Thyroid gland (tissue), 4 donors: ENCODE measurements at regions not wholly inside any gene's neighbourhood (a gene's known extent, or its start where the extent isn't known, plus 50 kb on each side); places are given as distances from the start of the nearest gene placed in this dataset.
A peak's percentile ranks its signal among the peaks of the same experiment; 100 is the strongest.

ENCODE experiments used
- DNase-seq, 2 donors: peaks; one replicate each; pipeline ENCODE4 v3.0.0-alpha.2; 2019
- H3K27ac ChIP-seq, 3 donors: fragments of 200-600 bp; sonication (generic); 1 replicate in 2 of 3; 2 replicates in 1 of 3; pipeline ENCODE4 v1.5.1; 2016 to 2019; ENCODE audit warnings: mild to moderate bottlenecking in 1 of 3, moderate library complexity in 1 of 3
- H3K27me3 ChIP-seq: fragments of 200-600 bp; sonication (generic); one replicate; pipeline ENCODE4 v1.5.1; 2019
- H3K36me3 ChIP-seq, 2 donors: fragments of 200-600 bp; sonication (generic); one replicate each; pipeline ENCODE4 v1.5.1; 2016 to 2019
- H3K4me1 ChIP-seq, 2 donors: fragments of 200-600 bp; sonication (generic); one replicate each; pipeline ENCODE4 v1.5.1; 2017 to 2019
- H3K4me3 ChIP-seq, 3 donors: fragments of 200-600 bp; sonication (generic); replicated peaks in 1 of 3; 1 replicate in 2 of 3; 2 replicates in 1 of 3; pipeline ENCODE4 v1.5.1; 2016; ENCODE audit warnings: mild to moderate bottlenecking in 1 of 3
- H3K9me3 ChIP-seq: fragments of 200-600 bp; sonication (generic); one replicate; pipeline ENCODE4 v1.5.1; 2017
- CTCF ChIP-seq, 6 experiments: fragments of 200-600 bp in 3 of 6; fragments of 450-650 bp in 3 of 6; sonication (generic) in 3 of 6; IDR thresholded peaks; one replicate each; pipeline ENCODE4 v1.5.1; 2016 to 2019; ENCODE audit warnings: antibody characterized with exemption in 6 of 6, mild to moderate bottlenecking in 2 of 6, inconsistent platforms in 1 of 6, moderate library complexity in 1 of 6
- POLR2A ChIP-seq, 2 donors: fragments of 450-650 bp; IDR thresholded peaks; one replicate each; pipeline ENCODE4 v1.6.1; 2017; ENCODE audit warnings: antibody characterized with exemption in 2 of 2, mild to moderate bottlenecking in 2 of 2, moderate library complexity in 1 of 2
- WGBS, 2 donors: methylation state at CpG; one replicate each; pipeline ENCODE4 v1.1.5; 2017; 5-methylcytosine and 5-hydroxymethylcytosine counted together
- intact Hi-C: fragments of 100-400 bp; cut with DNase I; formaldehyde crosslinking; loops from one replicate; pipeline ENCODE4 v1.15.1; 2023

- intact Hi-C loops: no loop called here
- Histone ChIP-seq H3K4me1 (peaks cover 23 to 32% of the 10 kb centered on the region in 2 donors), H3K27me3 (no peaks in the 10 kb centered on the region), H3K4me3 (no peak overlapping the region), H3K36me3 (no peaks in the 10 kb centered on the region), H3K9me3 (no peaks in the 10 kb centered on the region), H3K27ac (peak overlapping the region; percentile 46 to 78 (median 57))
- no peak for TF ChIP-seq CTCF (IDR thresholded peaks at IDR 0.05)
- no peak for TF ChIP-seq POLR2A (IDR thresholded peaks at IDR 0.05)
- 47 to 59% methylated on average over 3 of the region's 3 CpGs for WGBS, 2 donors
- peak; percentile 66 to 69 for DNase-seq
These were observed 65.5 kb upstream of the MAP3K1 start for GRCh38 chr5:56749842-56750241.

- DNase-seq: no peak
- H3K9me3 ChIP-seq: no peaks in the 10 kb centered on the region
- TF ChIP-seq CTCF (IDR thresholded peaks at IDR 0.05) (no peak), POLR2A (IDR thresholded peaks at IDR 0.05) (no peak)
- H3K4me3 ChIP-seq: no peak overlapping the region
- no peaks in the 10 kb centered on the region for H3K27me3 ChIP-seq
- intact Hi-C loops: no loop called here
- H3K4me1 ChIP-seq: peaks cover 16 to 26% of the 10 kb centered on the region in 2 donors
- H3K36me3 ChIP-seq: no peaks in the 10 kb centered on the region
- H3K27ac ChIP-seq: no peak overlapping the region
- WGBS, 2 donors: 96 to 100% methylated on average over 4 of the region's 4 CpGs
These were observed 68.6 kb upstream of the MAP3K1 start for GRCh38 chr5:56746553-56747339.

DNA sequence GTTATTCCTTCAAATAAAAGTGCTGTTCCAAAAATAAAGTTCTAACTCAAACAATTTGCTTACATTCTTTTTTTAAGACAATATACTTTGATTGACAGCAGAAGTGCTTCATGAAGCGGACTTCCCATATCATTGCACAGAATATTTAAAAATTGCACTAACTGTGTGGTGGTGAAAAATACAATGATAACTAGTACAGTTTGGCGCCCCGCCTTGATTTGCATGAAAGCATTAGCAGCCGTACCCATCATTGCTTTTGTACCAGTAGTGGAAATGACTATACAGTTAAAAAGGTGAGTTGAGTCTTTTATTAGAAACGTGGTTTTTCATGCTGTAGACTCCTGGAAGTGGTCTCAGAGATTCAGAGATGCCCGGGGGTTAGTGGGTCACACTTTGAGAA, 69.5 kb upstream of the MAP3K1 start:
- H3K36me3 ChIP-seq: no peaks in the 10 kb centered on the region
- intact Hi-C loops: no loop called here
- H3K4me3 ChIP-seq: no peak overlapping the region
- 94 to 97% methylated on average over 6 of the region's 6 CpGs for WGBS, 2 donors
- H3K27me3 ChIP-seq: no peaks in the 10 kb centered on the region
- DNase-seq: no peak
- TF ChIP-seq CTCF (IDR thresholded peaks at IDR 0.05): no peak
- TF ChIP-seq POLR2A (IDR thresholded peaks at IDR 0.05): no peak
- no peaks in the 10 kb centered on the region for H3K9me3 ChIP-seq
- H3K4me1 ChIP-seq: peaks cover 10 to 17% of the 10 kb centered on the region in 2 donors
- H3K27ac ChIP-seq: no peak overlapping the region

- Histone ChIP-seq H3K27ac (no peak overlapping the region), H3K9me3 (no peaks in the 10 kb centered on the region), H3K4me3 (no peak overlapping the region), H3K36me3 (no peaks in the 10 kb centered on the region), H3K27me3 (no peaks in the 10 kb centered on the region), H3K4me1 (peaks cover 5 to 29% of the 10 kb centered on the region in 2 donors)
- no peak for TF ChIP-seq CTCF (IDR thresholded peaks at IDR 0.05)
- TF ChIP-seq POLR2A (IDR thresholded peaks at IDR 0.05): no peak
- 95 to 97% methylated on average over 4 of the region's 4 CpGs for WGBS, 2 donors
- DNase-seq: no peak
- intact Hi-C loops: no loop called here
These were observed 74.5 kb upstream of the MAP3K1 start for GRCh38 chr5:56740868-56741267.

DNA sequence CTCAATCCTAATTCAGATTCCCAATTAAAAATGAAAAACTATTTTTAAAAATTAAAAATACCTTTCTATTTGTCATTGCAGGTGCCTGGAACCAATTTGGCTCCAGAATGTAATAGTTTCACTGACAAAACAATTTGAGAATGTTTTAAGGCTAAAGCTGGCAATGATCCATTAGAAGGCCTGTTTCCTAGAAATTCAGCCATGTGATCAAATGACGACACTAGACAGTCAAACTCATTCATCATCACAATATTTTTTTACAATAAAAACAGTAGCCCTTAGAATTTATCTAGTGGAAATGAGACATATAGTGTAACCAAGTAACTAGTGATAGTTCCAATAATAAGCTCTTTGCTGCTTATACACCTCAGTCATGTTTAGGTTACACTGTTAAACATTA, 75.4 kb upstream of the MAP3K1 start:
- Histone ChIP-seq H3K9me3 (no peaks in the 10 kb centered on the region), H3K27me3 (no peaks in the 10 kb centered on the region)
- WGBS, 2 donors: 15% methylated on average over 1 of the region's 1 CpG

More for the DNA sequence above, 75.4 kb upstream of the MAP3K1 start:
- Histone ChIP-seq H3K4me1 (peaks cover 10 to 38% of the 10 kb centered on the region in 2 donors), H3K4me3 (no peak overlapping the region), H3K36me3 (no peaks in the 10 kb centered on the region), H3K27ac (peak overlapping the region in 1 of 3 donors; percentile 28)
- intact Hi-C loops: no loop called here
- TF ChIP-seq CTCF (IDR thresholded peaks at IDR 0.05): no peak
- TF ChIP-seq POLR2A (IDR thresholded peaks at IDR 0.05): no peak
- DNase-seq: no peak
